K562 (cell line): ENCODE measurements at regions not wholly inside any gene's neighbourhood (a gene's known extent, or its start where the extent isn't known, plus 50 kb on each side); places are given as distances from the start of the nearest gene placed in this dataset.

ENCODE experiments used
- CBX1 ChIP-seq: sonication (generic); IDR thresholded peaks from 2 replicates; pipeline ENCODE4 v1.6.1; 2016; ENCODE audit warnings: antibody characterized with exemption, low read depth, mild to moderate bottlenecking
- CTCFL ChIP-seq: IDR thresholded peaks from 2 replicates; pipeline ENCODE4 v1.6.1; 2011; ENCODE audit warnings: borderline replicate concordance, low read depth, mild to moderate bottlenecking, moderate library complexity, low read length; ENCODE audit not compliant: insufficient read depth, poor library complexity, severe bottlenecking
- ELF2 ChIP-seq: fragments of 250-450 bp; sonication (Bioruptor Pico); IDR thresholded peaks from 2 replicates; pipeline ENCODE4 v1.5.0; 2021; ENCODE audit warnings: mild to moderate bottlenecking
- HDAC2 ChIP-seq: fragments of 450-650 bp; IDR thresholded peaks from 2 replicates; pipeline ENCODE4 v1.6.1; 2016; ENCODE audit warnings: mild to moderate bottlenecking
- NKRF ChIP-seq: fragments of 450-650 bp; IDR thresholded peaks from 2 replicates; pipeline ENCODE4 v1.6.1; 2016; ENCODE audit warnings: borderline replicate concordance
- PHF20 ChIP-seq: fragments of 450-650 bp; IDR thresholded peaks from 2 replicates; pipeline ENCODE4 v1.6.1; 2018; ENCODE audit not compliant: partially characterized antibody
- PKNOX1 ChIP-seq: fragments of 450-650 bp; IDR thresholded peaks from 2 replicates; pipeline ENCODE4 v1.6.1; 2016
- PURB ChIP-seq: sonication (generic); formaldehyde crosslinking; IDR thresholded peaks from 2 replicates; pipeline ENCODE4 v1.9.0; 2021; ENCODE audit warnings: low read depth, mild to moderate bottlenecking, missing genetic modification reagents
- RBBP5 ChIP-seq: fragments of 200-600 bp; sonication (generic); IDR thresholded peaks from 2 replicates; pipeline ENCODE4 v1.6.1; 2012; ENCODE audit warnings: borderline replicate concordance, mild to moderate bottlenecking, low read length, control low read depth, inconsistent platforms; ENCODE audit not compliant: insufficient read depth, poor library complexity, severe bottlenecking
- RBFOX2 ChIP-seq: fragments of 200-400 bp; formaldehyde crosslinking; IDR thresholded peaks from 2 replicates; pipeline ENCODE4 v1.6.1; 2017; ENCODE audit warnings: low read depth, mild to moderate bottlenecking, low read length, moderate library complexity
- RBM22 ChIP-seq: fragments of 200-400 bp; formaldehyde crosslinking; IDR thresholded peaks from 2 replicates; pipeline ENCODE4 v1.6.1; 2018; ENCODE audit warnings: low read length, low read depth; ENCODE audit not compliant: poor library complexity, severe bottlenecking
- RUNX1 ChIP-seq: sonication (generic); IDR thresholded peaks from 2 replicates; pipeline ENCODE4 v1.6.1; 2016; ENCODE audit warnings: antibody characterized with exemption, low read depth
- SNAPC5 ChIP-seq: fragments of 250-450 bp; sonication (Bioruptor Pico); IDR thresholded peaks from 2 replicates; pipeline ENCODE4 v1.8.0; 2021; ENCODE audit warnings: moderate library complexity, mild to moderate bottlenecking, inconsistent platforms
- SREBF1 ChIP-seq: fragments of 150-350 bp; IDR thresholded peaks from 2 replicates; pipeline ENCODE4 v1.6.1; 2014; ENCODE audit warnings: antibody characterized with exemption, low read depth, low read length, borderline replicate concordance
- TAL1 ChIP-seq: fragments of 450-650 bp; IDR thresholded peaks from 2 replicates; pipeline ENCODE4 v1.6.1; 2016; ENCODE audit warnings: mild to moderate bottlenecking
- TEAD4 ChIP-seq, 2 experiments: sonication (generic) in 1 of 2; formaldehyde crosslinking in 1 of 2; IDR thresholded peaks; 2 replicates each; pipeline versions ENCODE4 v1.6.1 to v1.8.0; 2012 to 2022; ENCODE audit warnings: borderline replicate concordance in 1 of 2, inconsistent platforms in 1 of 2, low read length in 1 of 2, mild to moderate bottlenecking in 1 of 2, missing genetic modification reagents in 1 of 2
- ZBTB8A ChIP-seq: fragments of 450-650 bp; IDR thresholded peaks from 2 replicates; pipeline ENCODE4 v1.6.1; 2018; ENCODE audit warnings: mild to moderate bottlenecking, moderate library complexity; ENCODE audit not compliant: partially characterized antibody
- ZNF143 ChIP-seq: sonication (generic); formaldehyde crosslinking; IDR thresholded peaks from 2 replicates; pipeline ENCODE4 v1.9.0; 2022; ENCODE audit warnings: mild to moderate bottlenecking, missing genetic modification reagents
- ZNF212 ChIP-seq: fragments of 450-650 bp; formaldehyde crosslinking; IDR thresholded peaks from 2 replicates; pipeline ENCODE4 v1.4.0; 2020; ENCODE audit warnings: mild to moderate bottlenecking
- ZNF232 ChIP-seq: sonication (generic); formaldehyde crosslinking; IDR thresholded peaks from 2 replicates; pipeline ENCODE4 v1.8.0; 2022; ENCODE audit warnings: mild to moderate bottlenecking, missing genetic modification reagents
- ZNF280A ChIP-seq: fragments of 450-650 bp; IDR thresholded peaks from 2 replicates; pipeline ENCODE4 v1.6.1; 2018; ENCODE audit warnings: mild to moderate bottlenecking, low read depth; ENCODE audit not compliant: partially characterized antibody
- ZNF561 ChIP-seq: fragments of 450-650 bp; formaldehyde crosslinking; conservative IDR thresholded peaks from 2 replicates; pipeline ENCODE4 v1.4.0; 2020; ENCODE audit warnings: mild to moderate bottlenecking, moderate library complexity

- no peak for TF ChIP-seq RBM22
- peak; percentile 95 for TF ChIP-seq RBFOX2
- TF ChIP-seq CTCFL: peak; percentile 6
- TF ChIP-seq RUNX1: no peak
- TF ChIP-seq ZNF143: no peak
- TF ChIP-seq PURB (CRISPR knock-in tag): no peak
- TF ChIP-seq SNAPC5: no peak
- TF ChIP-seq TAL1: no peak
- TF ChIP-seq ZBTB8A: no peak
- TF ChIP-seq ZNF212: no peak
- TF ChIP-seq ZNF232 (CRISPR knock-in tag): no peak
- TF ChIP-seq ELF2 (CRISPR knock-in tag): peak; percentile 93
- no peak for TF ChIP-seq PKNOX1
- TF ChIP-seq NKRF: no peak
- TF ChIP-seq TEAD4 (IDR thresholded peaks at IDR 0.05; ENCODE audit: low read length): 0 out of 2 replicates have a peak, but pooled peaks have one; percentile 14
- TF ChIP-seq TEAD4 (CRISPR knock-in tag; IDR thresholded peaks at IDR 0.05; ENCODE audit: borderline replicate concordance): no peak
- peak; percentile 87 for TF ChIP-seq RBBP5
- no peak for TF ChIP-seq ZNF280A
- no peak for TF ChIP-seq SREBF1
- TF ChIP-seq HDAC2: peak; percentile 33; the same call in 1 of the 2 replicates
- TF ChIP-seq PHF20: peak; percentile 92
- TF ChIP-seq ZNF561 (CRISPR knock-in tag): no peak
- peak; percentile 84 for TF ChIP-seq CBX1
Observed at GRCh38 chr5:1633605-1634336, 110.0 kb upstream of the LPCAT1 start (continued).
